Upper lobe of left lung (tissue), 4 donors: ENCODE measurements at regions not wholly inside any gene's neighbourhood (a gene's known extent, or its start where the extent isn't known, plus 50 kb on each side); places are given as distances from the start of the nearest gene placed in this dataset.

Experiments used
- EP300 ChIP-seq, 4 donors: sonication (generic); formaldehyde crosslinking; IDR thresholded peaks; one replicate each; pipeline ENCODE4 v1.5.1; 2017; ENCODE audit warnings: antibody characterized with exemption in 4 of 4, control low read depth in 2 of 4
- POLR2A ChIP-seq, 4 donors: fragments of 450-650 bp; IDR thresholded peaks; one replicate each; pipeline ENCODE4 v1.5.1; 2016 to 2017; ENCODE audit warnings: antibody characterized with exemption in 4 of 4, mild to moderate bottlenecking in 2 of 4
- POLR2AphosphoS5 ChIP-seq, 2 donors: sonication (generic); formaldehyde crosslinking; IDR thresholded peaks; one replicate each; pipeline ENCODE4 v1.5.1; 2017; ENCODE audit warnings: antibody characterized with exemption in 2 of 2
- TF ChIP-seq, protein P1 (sequence below), 6 experiments: fragments of 450-650 bp in 4 of 6; fragments of 200-600 bp in 2 of 6; sonication (generic) in 2 of 6; IDR thresholded peaks; one replicate each; pipeline ENCODE4 v1.5.1; 2016 to 2019; ENCODE audit warnings: antibody characterized with exemption in 6 of 6

DNA sequence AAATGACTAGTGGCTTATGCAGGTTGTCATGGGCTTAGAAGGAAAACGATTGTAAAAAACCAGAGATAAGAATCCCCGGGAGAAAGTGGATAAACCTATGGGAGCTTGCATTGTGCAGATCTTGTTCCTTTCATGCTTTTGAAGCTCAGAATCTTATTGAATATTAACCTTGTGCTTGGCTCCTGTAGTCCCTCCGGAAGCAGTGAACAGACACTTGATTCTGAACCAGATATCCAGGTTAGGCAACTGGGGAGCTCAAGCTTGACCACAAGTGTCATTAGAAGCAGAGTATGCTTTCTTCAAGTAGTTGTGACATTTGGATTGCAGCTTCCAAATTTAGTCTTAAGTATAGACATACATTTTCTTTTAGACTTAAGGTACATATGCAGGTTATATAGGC, 212.6 kb upstream of the MOCS1 start:
- TF ChIP-seq POLR2AphosphoS5 (IDR thresholded peaks at IDR 0.05) (no peak), EP300 (IDR thresholded peaks at IDR 0.05) (peak in 1 of 4 donors; percentile 39), POLR2A (IDR thresholded peaks at IDR 0.05) (no peak)
- TF ChIP-seq, protein P1, sequence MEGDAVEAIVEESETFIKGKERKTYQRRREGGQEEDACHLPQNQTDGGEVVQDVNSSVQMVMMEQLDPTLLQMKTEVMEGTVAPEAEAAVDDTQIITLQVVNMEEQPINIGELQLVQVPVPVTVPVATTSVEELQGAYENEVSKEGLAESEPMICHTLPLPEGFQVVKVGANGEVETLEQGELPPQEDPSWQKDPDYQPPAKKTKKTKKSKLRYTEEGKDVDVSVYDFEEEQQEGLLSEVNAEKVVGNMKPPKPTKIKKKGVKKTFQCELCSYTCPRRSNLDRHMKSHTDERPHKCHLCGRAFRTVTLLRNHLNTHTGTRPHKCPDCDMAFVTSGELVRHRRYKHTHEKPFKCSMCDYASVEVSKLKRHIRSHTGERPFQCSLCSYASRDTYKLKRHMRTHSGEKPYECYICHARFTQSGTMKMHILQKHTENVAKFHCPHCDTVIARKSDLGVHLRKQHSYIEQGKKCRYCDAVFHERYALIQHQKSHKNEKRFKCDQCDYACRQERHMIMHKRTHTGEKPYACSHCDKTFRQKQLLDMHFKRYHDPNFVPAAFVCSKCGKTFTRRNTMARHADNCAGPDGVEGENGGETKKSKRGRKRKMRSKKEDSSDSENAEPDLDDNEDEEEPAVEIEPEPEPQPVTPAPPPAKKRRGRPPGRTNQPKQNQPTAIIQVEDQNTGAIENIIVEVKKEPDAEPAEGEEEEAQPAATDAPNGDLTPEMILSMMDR (IDR thresholded peaks at IDR 0.05) = no peak
